ENCODE measurements at regions not wholly inside any gene's neighbourhood (a gene's known extent, or its start where the extent isn't known, plus 50 kb on each side); places are given as distances from the start of the nearest gene placed in this dataset.
"Not testable (repeated sequence)": the region's sequence is repeated elsewhere in the genome, so short reads cannot be mapped to it uniquely, and the experiment has no call there.

GRCh38 chr15:21096599-21096998, 230.5 kb upstream of the POTEB2 start:
- TF ChIP-seq CTCF (conservative IDR thresholded peaks at IDR 0.05; ENCODE audit: low read depth, low read length); POLR2A (IDR thresholded peaks at IDR 0.05; ENCODE audit: low read depth, low read length); SMC3 (IDR thresholded peaks at IDR 0.05; ENCODE audit: low read depth, low read length); RAD21 (IDR thresholded peaks at IDR 0.05; ENCODE audit: low read length); ELK1 (IDR thresholded peaks at IDR 0.05; ENCODE audit: borderline replicate concordance, low read depth, low read length); RCOR1 (IDR thresholded peaks at IDR 0.05; ENCODE audit: insufficient replicate concordance, low read length); RFX5 (IDR thresholded peaks at IDR 0.05; ENCODE audit: low read depth, low read length): not testable (repeated sequence)

Data from IMR-90 (cell line).